ENCODE measurements at regions not wholly inside any gene's neighbourhood (a gene's known extent, or its start where the extent isn't known, plus 50 kb on each side); places are given as distances from the start of the nearest gene placed in this dataset.

DNA sequence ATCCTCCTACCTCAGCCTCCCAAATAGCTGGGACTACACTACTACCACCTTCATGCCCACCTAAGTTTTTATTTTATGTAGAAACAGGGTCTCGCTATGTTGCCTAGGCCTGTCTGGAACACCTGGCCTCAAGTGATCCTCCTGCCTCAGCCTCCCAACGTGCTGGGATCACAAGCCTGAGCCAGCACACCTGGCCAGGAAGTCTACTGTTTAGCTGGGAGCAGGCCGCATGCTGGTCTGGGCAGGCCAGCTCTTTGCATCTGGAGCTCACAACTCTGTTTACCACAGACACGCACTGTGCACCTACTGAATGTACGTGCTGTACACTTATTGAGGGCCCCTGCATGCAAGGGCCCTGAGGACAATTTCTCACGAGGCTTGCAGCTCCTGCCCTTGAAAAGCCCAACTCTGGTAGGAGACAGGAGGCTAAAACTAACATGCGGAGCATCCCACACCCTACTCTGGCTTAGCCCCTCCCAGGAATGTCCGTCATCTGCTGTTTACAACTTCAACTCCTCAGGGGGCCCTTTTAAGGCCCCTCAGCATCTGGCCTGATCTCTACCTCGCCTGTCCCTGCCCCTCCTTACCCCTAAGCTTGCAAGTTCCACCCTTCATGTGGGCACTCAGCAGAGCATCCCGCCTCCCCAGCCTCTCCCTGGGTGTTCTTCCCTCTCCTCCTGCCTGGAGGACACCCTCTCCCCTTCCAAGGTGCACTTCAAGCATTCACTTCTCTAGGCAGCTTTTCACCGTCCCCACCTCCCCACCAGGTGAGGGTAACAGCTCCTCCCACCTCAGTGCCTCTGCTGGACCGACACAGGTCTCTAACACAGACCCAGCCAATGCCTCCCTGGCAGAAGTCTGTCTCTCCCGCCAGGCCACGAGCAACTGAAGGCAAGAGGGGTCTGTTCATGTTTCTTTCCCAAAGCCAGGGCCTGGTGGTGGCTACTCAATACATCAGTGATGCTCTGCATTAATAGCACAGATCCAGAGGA lies 114.2 kb upstream of the UQCRFS1 start:
- H3K36me3 Mint-ChIP-seq (ENCODE audit: low read depth) = no peaks in the 10 kb centered on the region
- Histone ChIP-seq H3K27me3 (ENCODE audit: control insufficient read depth in 1 of 2, insufficient read depth in 2 of 2, low read length in 2 of 2) (no peaks in the 10 kb centered on the region), H3K4me1 (ENCODE audit: insufficient read depth, low read length) (no peaks in the 10 kb centered on the region), H3K36me3 (ENCODE audit: insufficient read depth, low read length) (no peaks in the 10 kb centered on the region), H3K4me3 (ENCODE audit: low read length) (no peak overlapping the region), H3K9me3 (ENCODE audit: control insufficient read depth in 1 of 2, insufficient read depth in 1 of 2, low read length in 2 of 2) (peaks cover 0 to 34% of the 10 kb centered on the region in 2 experiments), H3K27ac (ENCODE audit: low read depth in 1 of 2, low read length in 2 of 2) (no peak overlapping the region)
- CTCF ChIA-PET = no interaction called here
- no peak for ATAC-seq (ENCODE audit: poor library complexity)
- intact Hi-C loops (cut with DNase I, micrococcal nuclease) = no loop called here
- TF ChIP-seq, protein P1, sequence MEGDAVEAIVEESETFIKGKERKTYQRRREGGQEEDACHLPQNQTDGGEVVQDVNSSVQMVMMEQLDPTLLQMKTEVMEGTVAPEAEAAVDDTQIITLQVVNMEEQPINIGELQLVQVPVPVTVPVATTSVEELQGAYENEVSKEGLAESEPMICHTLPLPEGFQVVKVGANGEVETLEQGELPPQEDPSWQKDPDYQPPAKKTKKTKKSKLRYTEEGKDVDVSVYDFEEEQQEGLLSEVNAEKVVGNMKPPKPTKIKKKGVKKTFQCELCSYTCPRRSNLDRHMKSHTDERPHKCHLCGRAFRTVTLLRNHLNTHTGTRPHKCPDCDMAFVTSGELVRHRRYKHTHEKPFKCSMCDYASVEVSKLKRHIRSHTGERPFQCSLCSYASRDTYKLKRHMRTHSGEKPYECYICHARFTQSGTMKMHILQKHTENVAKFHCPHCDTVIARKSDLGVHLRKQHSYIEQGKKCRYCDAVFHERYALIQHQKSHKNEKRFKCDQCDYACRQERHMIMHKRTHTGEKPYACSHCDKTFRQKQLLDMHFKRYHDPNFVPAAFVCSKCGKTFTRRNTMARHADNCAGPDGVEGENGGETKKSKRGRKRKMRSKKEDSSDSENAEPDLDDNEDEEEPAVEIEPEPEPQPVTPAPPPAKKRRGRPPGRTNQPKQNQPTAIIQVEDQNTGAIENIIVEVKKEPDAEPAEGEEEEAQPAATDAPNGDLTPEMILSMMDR (IDR thresholded peaks at IDR 0.05) = no peak
- peaks cover 15% of the 10 kb centered on the region for H3K27me3 Mint-ChIP-seq
- H3K27ac Mint-ChIP-seq = no peak overlapping the region
- DNase-seq = no peak
- peaks cover 4% of the 10 kb centered on the region for H3K9me3 Mint-ChIP-seq
- no peak overlapping the region for H3K4me3 Mint-ChIP-seq
- POLR2A ChIA-PET = no interaction called here
- H3K4me1 Mint-ChIP-seq (ENCODE audit: low read depth) = no peaks in the 10 kb centered on the region

DNA sequence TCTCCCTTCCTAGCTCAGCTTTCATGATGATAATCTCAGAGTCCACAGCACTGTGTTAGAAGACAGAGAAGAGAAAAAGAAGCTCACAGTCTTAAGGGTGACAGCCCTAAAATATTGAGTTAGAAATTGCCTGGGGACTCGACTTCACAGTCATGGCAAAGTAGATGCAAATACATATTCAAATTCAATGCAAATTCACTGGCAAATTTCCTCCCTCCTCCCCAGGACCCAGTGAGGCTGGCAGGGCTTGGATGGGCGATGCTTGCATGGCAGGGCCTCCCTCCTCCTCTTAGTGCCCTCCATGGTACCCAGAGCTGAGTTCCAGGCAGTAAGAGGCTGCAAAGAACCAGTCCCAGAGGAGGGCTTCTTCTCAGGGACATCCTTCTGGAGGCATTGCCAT lies 115.6 kb upstream of the UQCRFS1 start:
- TF ChIP-seq, protein P1 (IDR thresholded peaks at IDR 0.05) = no peak
- Mint-ChIP-seq H3K4me3 (no peak overlapping the region), H3K4me1 (ENCODE audit: low read depth) (no peaks in the 10 kb centered on the region), H3K27ac (no peak overlapping the region), H3K9me3 (peaks cover 7% of the 10 kb centered on the region), H3K36me3 (ENCODE audit: low read depth) (no peaks in the 10 kb centered on the region), H3K27me3 (peaks cover 15% of the 10 kb centered on the region)
- no peaks in the 10 kb centered on the region for H3K27me3 ChIP-seq (ENCODE audit: control insufficient read depth in 1 of 2, insufficient read depth in 2 of 2, low read length in 2 of 2)
- POLR2A ChIA-PET = no interaction called here
- no peaks in the 10 kb centered on the region for H3K36me3 ChIP-seq (ENCODE audit: insufficient read depth, low read length)
- H3K4me3 ChIP-seq (ENCODE audit: low read length) = no peak overlapping the region
- no peaks in the 10 kb centered on the region for H3K4me1 ChIP-seq (ENCODE audit: insufficient read depth, low read length)
- DNase-seq = no peak
- ATAC-seq (ENCODE audit: poor library complexity) = no peak
- intact Hi-C loops (cut with DNase I, micrococcal nuclease) = no loop called here
- H3K9me3 ChIP-seq (ENCODE audit: control insufficient read depth in 1 of 2, insufficient read depth in 1 of 2, low read length in 2 of 2) = peaks cover 0 to 34% of the 10 kb centered on the region in 2 experiments
- no peak overlapping the region for H3K27ac ChIP-seq (ENCODE audit: low read depth in 1 of 2, low read length in 2 of 2)
- CTCF ChIA-PET = no interaction called here

DNA sequence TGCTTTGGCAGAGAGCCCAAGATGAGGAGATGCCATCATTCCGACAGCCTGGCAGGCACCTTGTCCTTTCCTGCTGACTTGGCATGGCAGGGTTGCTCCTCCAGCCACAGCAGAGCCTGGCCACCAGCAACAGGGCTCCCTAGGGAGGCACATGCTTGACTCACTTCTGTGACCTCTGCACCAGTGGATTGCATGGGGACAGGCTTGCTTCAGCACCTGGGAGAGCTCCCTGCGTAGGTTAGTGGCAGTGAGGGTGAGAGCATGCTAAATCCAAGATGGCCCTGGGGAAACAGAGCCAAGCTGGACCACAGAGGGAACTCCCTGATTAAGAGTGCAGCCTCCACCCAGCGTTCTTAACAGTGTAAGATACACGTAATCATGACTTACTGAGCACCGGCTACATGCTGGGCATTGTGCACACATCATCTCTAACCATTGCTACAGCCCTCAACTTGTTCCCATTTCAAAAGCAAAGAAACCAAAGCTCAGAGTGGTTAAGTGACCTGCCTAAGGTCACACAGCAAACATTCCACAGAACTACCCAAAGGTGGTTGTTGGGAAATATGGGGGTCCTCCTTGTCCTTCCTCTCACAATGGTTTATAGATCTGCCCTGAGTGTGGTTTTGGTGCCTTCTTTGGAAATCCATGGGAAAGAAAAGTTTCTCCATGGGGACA lies 116.6 kb upstream of the UQCRFS1 start:
- ChIA-PET POLR2A (no interaction called here), CTCF (no interaction called here)
- Histone ChIP-seq H3K4me3 (ENCODE audit: low read length) (no peak overlapping the region), H3K27ac (ENCODE audit: low read depth in 1 of 2, low read length in 2 of 2) (no peak overlapping the region), H3K36me3 (ENCODE audit: insufficient read depth, low read length) (no peaks in the 10 kb centered on the region), H3K9me3 (ENCODE audit: control insufficient read depth in 1 of 2, insufficient read depth in 1 of 2, low read length in 2 of 2) (peaks cover 0 to 30% of the 10 kb centered on the region in 2 experiments), H3K4me1 (ENCODE audit: insufficient read depth, low read length) (no peaks in the 10 kb centered on the region), H3K27me3 (ENCODE audit: control insufficient read depth in 1 of 2, insufficient read depth in 2 of 2, low read length in 2 of 2) (no peaks in the 10 kb centered on the region)
- Mint-ChIP-seq H3K9me3 (peaks cover 7% of the 10 kb centered on the region), H3K36me3 (ENCODE audit: low read depth) (no peaks in the 10 kb centered on the region), H3K4me1 (ENCODE audit: low read depth) (no peaks in the 10 kb centered on the region), H3K4me3 (no peak overlapping the region), H3K27ac (no peak overlapping the region), H3K27me3 (peaks cover 15% of the 10 kb centered on the region)
- intact Hi-C loops (cut with DNase I, micrococcal nuclease) = no loop called here
- DNase-seq (no peak), ATAC-seq (ENCODE audit: poor library complexity) (no peak)
- TF ChIP-seq, protein P1 (IDR thresholded peaks at IDR 0.05) = no peak
